Muscle of leg (tissue), 3 donors: ENCODE measurements at regions not wholly inside any gene's neighbourhood (a gene's known extent, or its start where the extent isn't known, plus 50 kb on each side); places are given as distances from the start of the nearest gene placed in this dataset.

Source experiments
- DNase-seq: peaks from one replicate; pipeline ENCODE4 v3.0.0; 2013
- H3K27ac ChIP-seq: one replicate; pipeline ENCODE4 v1.5.1; 2013; ENCODE audit warnings: mild to moderate bottlenecking, low read length, control low read depth
- H3K27me3 ChIP-seq: one replicate; pipeline ENCODE4 v1.6.1; 2013; ENCODE audit warnings: low read length; ENCODE audit not compliant: control insufficient read depth, insufficient read depth
- H3K36me3 ChIP-seq: one replicate; pipeline ENCODE4 v1.6.1; 2013; ENCODE audit warnings: low read length; ENCODE audit not compliant: control insufficient read depth, insufficient read depth
- H3K4me1 ChIP-seq: one replicate; pipeline ENCODE4 v1.6.1; 2013; ENCODE audit warnings: low read length; ENCODE audit not compliant: control insufficient read depth, insufficient read depth
- H3K4me3 ChIP-seq: one replicate; pipeline ENCODE4 v1.5.1; 2013; ENCODE audit warnings: low read length, control low read depth
- H3K9me3 ChIP-seq: replicated peaks from 2 replicates; pipeline ENCODE4 v1.6.1; 2013; ENCODE audit warnings: low read depth, low read length; ENCODE audit not compliant: control insufficient read depth
- WGBS: methylation state at CpG from one replicate; pipeline ENCODE4 v1.1.5; 2013; ENCODE audit warnings: missing lambda C conversion rate; ENCODE audit not compliant: insufficient coverage; 5-methylcytosine and 5-hydroxymethylcytosine counted together

GRCh38 chr5:21254161-21254560 lies 1266.2 kb upstream of the CDH18 start:
- Histone ChIP-seq H3K27me3 (no peaks in the 10 kb centered on the region), H3K4me1 (no peaks in the 10 kb centered on the region), H3K4me3 (no peak overlapping the region), H3K36me3 (no peaks in the 10 kb centered on the region), H3K27ac (no peak overlapping the region), H3K9me3 (no peaks in the 10 kb centered on the region)
- DNase-seq: no peak
- WGBS: 75% methylated on average over 2 of the region's 3 CpGs

GRCh38 chr5:21244982-21245381 lies 1257.0 kb upstream of the CDH18 start:
- Histone ChIP-seq H3K27ac (no peak overlapping the region), H3K27me3 (no peaks in the 10 kb centered on the region), H3K4me1 (no peaks in the 10 kb centered on the region), H3K36me3 (no peaks in the 10 kb centered on the region), H3K9me3 (no peaks in the 10 kb centered on the region), H3K4me3 (no peak overlapping the region)
- DNase-seq: no peak
- WGBS: 42% methylated on average over 3 of the region's 3 CpGs

- H3K4me1 ChIP-seq: no peaks in the 10 kb centered on the region
- H3K27ac ChIP-seq: no peak overlapping the region
- DNase-seq: no peak
- H3K4me3 ChIP-seq: no peak overlapping the region
- WGBS: 100% methylated on average over 1 of the region's 4 CpGs
- H3K9me3 ChIP-seq: no peaks in the 10 kb centered on the region
- no peaks in the 10 kb centered on the region for H3K27me3 ChIP-seq
- H3K36me3 ChIP-seq: no peaks in the 10 kb centered on the region
Measured at GRCh38 chr5:21238786-21239185, 1250.8 kb upstream of the CDH18 start.

- DNase-seq: peak; percentile 7
- Histone ChIP-seq H3K27me3 (no peaks in the 10 kb centered on the region), H3K9me3 (no peaks in the 10 kb centered on the region), H3K4me3 (no peak overlapping the region), H3K36me3 (no peaks in the 10 kb centered on the region), H3K4me1 (no peaks in the 10 kb centered on the region), H3K27ac (no peak overlapping the region)
- no CpG with 5 or more reads among the region's 1 CpG for WGBS
Measured at GRCh38 chr5:21237461-21237860, 1249.5 kb upstream of the CDH18 start.

GRCh38 chr5:21236971-21237427 lies 1249.0 kb upstream of the CDH18 start:
- no peak overlapping the region for H3K4me3 ChIP-seq
- H3K27me3 ChIP-seq: no peaks in the 10 kb centered on the region
- no CpG with 5 or more reads among the region's 2 CpGs for WGBS
- no peaks in the 10 kb centered on the region for H3K36me3 ChIP-seq
- no peaks in the 10 kb centered on the region for H3K9me3 ChIP-seq
- DNase-seq: peak; percentile 20
- H3K4me1 ChIP-seq: no peaks in the 10 kb centered on the region
- no peak overlapping the region for H3K27ac ChIP-seq

GRCh38 chr5:21236104-21236503 lies 1248.1 kb upstream of the CDH18 start:
- Histone ChIP-seq H3K9me3 (no peaks in the 10 kb centered on the region), H3K4me3 (no peak overlapping the region), H3K36me3 (no peaks in the 10 kb centered on the region), H3K4me1 (no peaks in the 10 kb centered on the region), H3K27me3 (no peaks in the 10 kb centered on the region), H3K27ac (no peak overlapping the region)
- DNase-seq: no peak
- no CpG with 5 or more reads among the region's 1 CpG for WGBS

GRCh38 chr5:21225223-21226064 lies 1237.4 kb upstream of the CDH18 start:
- DNase-seq: no peak
- no peaks in the 10 kb centered on the region for H3K9me3 ChIP-seq
- 95% methylated on average over 13 of the region's 16 CpGs for WGBS
- H3K36me3 ChIP-seq: no peaks in the 10 kb centered on the region
- H3K4me3 ChIP-seq: no peak overlapping the region
- H3K27ac ChIP-seq: no peak overlapping the region
- no peaks in the 10 kb centered on the region for H3K27me3 ChIP-seq
- no peaks in the 10 kb centered on the region for H3K4me1 ChIP-seq

- H3K4me3 ChIP-seq: no peak overlapping the region
- no CpG with 5 or more reads among the region's 1 CpG for WGBS
Measured at GRCh38 chr5:21221616-21222015, 1233.6 kb upstream of the CDH18 start.

GRCh38 chr5:21219966-21220365 lies 1232.0 kb upstream of the CDH18 start:
- no peak overlapping the region for H3K4me3 ChIP-seq
- H3K4me1 ChIP-seq: no peaks in the 10 kb centered on the region
- WGBS: 73% methylated on average over 1 of the region's 2 CpGs

More at GRCh38 chr5:21221616-21222015, 1233.6 kb upstream of the CDH18 start:
- Histone ChIP-seq H3K27me3 (no peaks in the 10 kb centered on the region), H3K27ac (no peak overlapping the region), H3K9me3 (no peaks in the 10 kb centered on the region), H3K4me1 (no peaks in the 10 kb centered on the region), H3K36me3 (no peaks in the 10 kb centered on the region)
- no peak for DNase-seq

GRCh38 chr5:21219251-21219650 lies 1231.3 kb upstream of the CDH18 start:
- Histone ChIP-seq H3K4me3 (no peak overlapping the region), H3K9me3 (no peaks in the 10 kb centered on the region), H3K27me3 (no peaks in the 10 kb centered on the region), H3K27ac (no peak overlapping the region), H3K36me3 (no peaks in the 10 kb centered on the region), H3K4me1 (no peaks in the 10 kb centered on the region)
- WGBS: no CpG with 5 or more reads among the region's 1 CpG
- no peak for DNase-seq

More at GRCh38 chr5:21219966-21220365, 1232.0 kb upstream of the CDH18 start:
- no peak for DNase-seq
- no peaks in the 10 kb centered on the region for H3K36me3 ChIP-seq
- no peaks in the 10 kb centered on the region for H3K9me3 ChIP-seq
- H3K27me3 ChIP-seq: no peaks in the 10 kb centered on the region
- no peak overlapping the region for H3K27ac ChIP-seq
